SH-SY5Y (cell line): ENCODE measurements at regions not wholly inside any gene's neighbourhood (a gene's known extent, or its start where the extent isn't known, plus 50 kb on each side); places are given as distances from the start of the nearest gene placed in this dataset.

ENCODE experiments used
- GATA2 ChIP-seq: IDR thresholded peaks from 2 replicates; pipeline ENCODE4 v1.6.1; 2011; ENCODE audit warnings: mild to moderate bottlenecking, low read depth, low read length
- GATA3 ChIP-seq: IDR thresholded peaks from 2 replicates; pipeline ENCODE4 v1.6.1; 2011; ENCODE audit warnings: low read depth, mild to moderate bottlenecking, low read length, moderate library complexity

- no peak for TF ChIP-seq GATA2
- no peak for TF ChIP-seq GATA3
Measured at GRCh38 chr6:141463237-141463977, 669.3 kb upstream of the GJE1 start.

- no peak for TF ChIP-seq GATA3
- TF ChIP-seq GATA2 = no peak
Measured at GRCh38 chr6:141460743-141461484, 671.8 kb upstream of the GJE1 start.

GRCh38 chr6:141452354-141452686, 680.4 kb upstream of the GJE1 start:
- TF ChIP-seq GATA2 = no peak

- TF ChIP-seq GATA3 (no peak), GATA2 (no peak)
Measured at GRCh38 chr6:141451511-141452353, 681.0 kb upstream of the GJE1 start.

- TF ChIP-seq GATA3 (no peak), GATA2 (no peak)
Measured at GRCh38 chr6:141451181-141451510, 681.6 kb upstream of the GJE1 start.

GRCh38 chr6:141445928-141446628, 686.6 kb upstream of the GJE1 start:
- TF ChIP-seq GATA3 (no peak), GATA2 (no peak)

- TF ChIP-seq GATA3 (no peak), GATA2 (no peak)
Measured at GRCh38 chr6:141443668-141444289, 688.9 kb upstream of the GJE1 start.

- TF ChIP-seq GATA2 (no peak), GATA3 (no peak)
Measured at GRCh38 chr6:141443032-141443431, 689.7 kb upstream of the GJE1 start.

- TF ChIP-seq GATA2 (no peak), GATA3 (no peak)
Measured at GRCh38 chr6:141439513-141439912, 693.2 kb upstream of the GJE1 start.

GRCh38 chr6:141437685-141438084, 695.0 kb upstream of the GJE1 start:
- TF ChIP-seq GATA3 (no peak), GATA2 (no peak)

GRCh38 chr6:141437011-141437410, 695.7 kb upstream of the GJE1 start:
- TF ChIP-seq GATA3 (no peak), GATA2 (no peak)

- no peak for TF ChIP-seq GATA2
- TF ChIP-seq GATA3 = no peak
Measured at GRCh38 chr6:141426400-141426980, 706.2 kb upstream of the GJE1 start.

- TF ChIP-seq GATA3 = no peak
- no peak for TF ChIP-seq GATA2
Measured at GRCh38 chr6:141421378-141421777, 711.3 kb upstream of the GJE1 start.
